Adrenal gland (tissue), 5 donors: ENCODE measurements at regions not wholly inside any gene's neighbourhood (a gene's known extent, or its start where the extent isn't known, plus 50 kb on each side); places are given as distances from the start of the nearest gene placed in this dataset.

Experiments used
- CTCF ChIP-seq, 6 experiments: fragments of 450-650 bp in 4 of 6; fragments of 200-600 bp in 2 of 6; sonication (generic) in 1 of 6; IDR thresholded peaks; 1 replicate in 5 of 6; 2 replicates in 1 of 6; pipeline versions ENCODE4 v1.5.1 to v1.8.0; 2016 to 2021; ENCODE audit warnings: antibody characterized with exemption in 6 of 6, mild to moderate bottlenecking in 2 of 6, moderate library complexity in 1 of 6
- POLR2A ChIP-seq, 2 donors: fragments of 450-650 bp; IDR thresholded peaks; one replicate each; pipeline ENCODE4 v1.6.1; 2017; ENCODE audit warnings: antibody characterized with exemption in 2 of 2, mild to moderate bottlenecking in 2 of 2, moderate library complexity in 1 of 2
- donor health status: DM: no; HTN: no; CAD: no.

GRCh38 chr3:154952553-154952952 is 127.6 kb upstream of the MME start:
- TF ChIP-seq CTCF (IDR thresholded peaks at IDR 0.05), result no peak
- no peak for TF ChIP-seq POLR2A (IDR thresholded peaks at IDR 0.05)
